A673 (cell line): ENCODE measurements at regions not wholly inside any gene's neighbourhood (a gene's known extent, or its start where the extent isn't known, plus 50 kb on each side); places are given as distances from the start of the nearest gene placed in this dataset.

Experiments used
- BruUV-seq: library from RNA; stranded (reverse); fragments of 400-500 nt; replicated peaks from 2 replicates; lab custom pipeline; 2021; lab: Mats Ljungman, UMichigan
- CTCF ChIA-PET: fragments of 300-600 bp; sonication (Branson Sonifier 250); formaldehyde crosslinking; loops from one replicate; lab custom pipeline; 2022; ENCODE audit warnings: antibody characterized with exemption; lab: Charles Lee
- POLR2A ChIA-PET: fragments of 300-600 bp; sonication (Branson Sonifier 250); formaldehyde crosslinking; loops from one replicate; lab custom pipeline; 2022; ENCODE audit warnings: antibody characterized with exemption; ENCODE audit not compliant: low non-redundant PET; lab: Charles Lee
- DNase-seq: peaks from one replicate; pipeline ENCODE4 v3.0.0-alpha.2; 2015; ENCODE audit warnings: low spot score
- H3K27ac ChIP-seq: fragments of 200-600 bp; sonication (generic); 2 replicates; pipeline ENCODE4 v1.5.1; 2016; ENCODE audit warnings: mixed run types, low read depth, mild to moderate bottlenecking, mixed read lengths, antibody characterized with exemption, low read length; ENCODE audit not compliant: poor library complexity, severe bottlenecking
- H3K27me3 ChIP-seq: fragments of 200-600 bp; sonication (generic); replicated peaks from 2 replicates; pipeline ENCODE4 v1.6.1; 2017; ENCODE audit warnings: mixed run types, low read depth, mild to moderate bottlenecking, mixed read lengths, antibody characterized with exemption, low read length; ENCODE audit not compliant: insufficient read depth, poor library complexity
- H3K36me3 ChIP-seq: fragments of 200-600 bp; sonication (generic); 2 replicates; pipeline ENCODE4 v1.6.1; 2016; ENCODE audit warnings: mixed run types, mild to moderate bottlenecking, mixed read lengths, antibody characterized with exemption, low read length; ENCODE audit not compliant: insufficient read depth, poor library complexity, severe bottlenecking
- H3K4me1 ChIP-seq: fragments of 200-600 bp; sonication (generic); 2 replicates; pipeline ENCODE4 v1.6.1; 2017; ENCODE audit warnings: mixed run types, mild to moderate bottlenecking, mixed read lengths, antibody characterized with exemption, low read length; ENCODE audit not compliant: insufficient read depth, poor library complexity, severe bottlenecking
- H3K4me3 ChIP-seq: fragments of 200-600 bp; sonication (generic); 2 replicates; pipeline ENCODE4 v1.5.1; 2016; ENCODE audit warnings: low read depth, mixed run types, mild to moderate bottlenecking, mixed read lengths, low read length; ENCODE audit not compliant: poor library complexity, severe bottlenecking
- H3K9me3 ChIP-seq: fragments of 200-600 bp; sonication (generic); 2 replicates; pipeline ENCODE4 v1.6.1; 2016; ENCODE audit warnings: mixed run types, low read depth, mild to moderate bottlenecking, mixed read lengths, antibody characterized with exemption, low read length; ENCODE audit not compliant: poor library complexity, severe bottlenecking
- CTCF ChIP-seq: fragments of 300-800, 200-600 bp; sonication (generic); conservative IDR thresholded peaks from 2 replicates; pipeline ENCODE4 v1.5.1; 2017; ENCODE audit warnings: low read depth, mild to moderate bottlenecking, antibody characterized with exemption, low read length, moderate library complexity, mixed read lengths
- EZH2 ChIP-seq: fragments of 200-600 bp; sonication (generic); IDR thresholded peaks from 2 replicates; pipeline ENCODE4 v1.6.1; 2017; ENCODE audit warnings: borderline replicate concordance, low read depth, mild to moderate bottlenecking, mixed read lengths, antibody characterized with exemption, low read length; ENCODE audit not compliant: poor library complexity, severe bottlenecking
- intact Hi-C: fragments of 100-400 bp; cut with micrococcal nuclease; formaldehyde crosslinking; loops from one replicate; pipeline ENCODE4 v1.10.0; 2022; ENCODE audit not compliant: unreplicated experiment

- TF ChIP-seq EZH2 = no peak
- Histone ChIP-seq H3K4me1 (no peaks in the 10 kb centered on the region), H3K9me3 (no peaks in the 10 kb centered on the region), H3K27ac (no peak overlapping the region), H3K27me3 (no peaks in the 10 kb centered on the region), H3K36me3 (no peaks in the 10 kb centered on the region), H3K4me3 (no peak overlapping the region)
- no TSS peak for BruUV-seq
- no peak for DNase-seq
- POLR2A ChIA-PET = no interaction called here
- CTCF ChIA-PET = no interaction called here
- intact Hi-C loops = no loop called here
Measured at GRCh38 chr10:108060246-108060645, 895.7 kb upstream of the SORCS1 start.

- BruUV-seq = no TSS peak
- POLR2A ChIA-PET = no interaction called here
- Histone ChIP-seq H3K4me3 (no peak overlapping the region), H3K9me3 (no peaks in the 10 kb centered on the region), H3K27ac (no peak overlapping the region), H3K36me3 (no peaks in the 10 kb centered on the region), H3K4me1 (peaks cover 17% of the 10 kb centered on the region), H3K27me3 (no peaks in the 10 kb centered on the region)
- no peak for DNase-seq
- intact Hi-C loops = no loop called here
- TF ChIP-seq CTCF (no peak), EZH2 (no peak)
- CTCF ChIA-PET = no interaction called here
Measured at GRCh38 chr10:108055506-108055905, 891.0 kb upstream of the SORCS1 start.

GRCh38 chr10:108052981-108053380 is 888.5 kb upstream of the SORCS1 start:
- Histone ChIP-seq H3K9me3 (no peaks in the 10 kb centered on the region), H3K27me3 (no peaks in the 10 kb centered on the region), H3K27ac (peak overlapping the region; percentile 58), H3K4me1 (peaks cover 17% of the 10 kb centered on the region), H3K4me3 (no peak overlapping the region), H3K36me3 (no peaks in the 10 kb centered on the region)
- intact Hi-C loops = no loop called here
- ChIA-PET POLR2A (no interaction called here), CTCF (no interaction called here)
- peak; percentile 64 for DNase-seq
- no peak for TF ChIP-seq EZH2
- BruUV-seq = no TSS peak

GRCh38 chr10:108051218-108051617 is 886.7 kb upstream of the SORCS1 start:
- no peaks in the 10 kb centered on the region for H3K36me3 ChIP-seq
- TF ChIP-seq EZH2 (no peak), CTCF (no peak)
- no peaks in the 10 kb centered on the region for H3K27me3 ChIP-seq
- no peak for DNase-seq
- intact Hi-C loops = no loop called here
- H3K27ac ChIP-seq = no peak overlapping the region
- no peaks in the 10 kb centered on the region for H3K9me3 ChIP-seq
- BruUV-seq = no TSS peak
- peaks cover 17% of the 10 kb centered on the region for H3K4me1 ChIP-seq
- no peak overlapping the region for H3K4me3 ChIP-seq
- CTCF ChIA-PET = no interaction called here
- POLR2A ChIA-PET = no interaction called here
